ENCODE measurements at regions not wholly inside any gene's neighbourhood (a gene's known extent, or its start where the extent isn't known, plus 50 kb on each side); places are given as distances from the start of the nearest gene placed in this dataset.
"Not testable (repeated sequence)": the region's sequence is repeated elsewhere in the genome, so short reads cannot be mapped to it uniquely, and the experiment has no call there.

- Histone ChIP-seq H3K4me1 (no peaks in the 10 kb centered on the region), H3K27me3 (peaks cover 5% of the 10 kb centered on the region; the same call in 1 of the 2 replicates), H3K9me3 (replicated peaks) (no peaks in the 10 kb centered on the region), H3K36me3 (no peaks in the 10 kb centered on the region), H3K27ac (no peak overlapping the region), H3K4me3 (no peak overlapping the region)
- no peak for DNase-seq
Measured at GRCh38 chr21:34274001-34274400, 89.8 kb upstream of the KCNE2 start.

GRCh38 chr21:34276711-34277425 is 86.9 kb upstream of the KCNE2 start:
- Histone ChIP-seq H3K27ac (no peak overlapping the region), H3K4me1 (no peaks in the 10 kb centered on the region), H3K4me3 (no peak overlapping the region), H3K36me3 (no peaks in the 10 kb centered on the region), H3K9me3 (replicated peaks) (no peaks in the 10 kb centered on the region), H3K27me3 (peaks cover 3% of the 10 kb centered on the region; the same call in 1 of the 2 replicates)
- DNase-seq, result no peak

- no peaks in the 10 kb centered on the region for H3K36me3 ChIP-seq
- DNase-seq, result no peak
- peaks cover 3% of the 10 kb centered on the region for H3K27me3 ChIP-seq
- H3K4me1 ChIP-seq, result no peaks in the 10 kb centered on the region
- no peaks in the 10 kb centered on the region for H3K9me3 ChIP-seq (replicated peaks)
- no peak overlapping the region for H3K27ac ChIP-seq
- no peak overlapping the region for H3K4me3 ChIP-seq
Measured at GRCh38 chr21:34278451-34278850, 85.4 kb upstream of the KCNE2 start.

- no peak for DNase-seq
- H3K36me3 ChIP-seq, result no peaks in the 10 kb centered on the region
- H3K4me3 ChIP-seq, result no peak overlapping the region
- no peak overlapping the region for H3K27ac ChIP-seq
- no peaks in the 10 kb centered on the region for H3K4me1 ChIP-seq
- peaks cover 3% of the 10 kb centered on the region for H3K27me3 ChIP-seq
- H3K9me3 ChIP-seq (replicated peaks), result no peaks in the 10 kb centered on the region
Measured at GRCh38 chr21:34279285-34279684, 84.5 kb upstream of the KCNE2 start.

- no peaks in the 10 kb centered on the region for H3K4me1 ChIP-seq
- H3K27ac ChIP-seq, result no peak overlapping the region
- no peak for DNase-seq
- H3K9me3 ChIP-seq (replicated peaks), result no peaks in the 10 kb centered on the region
- no peaks in the 10 kb centered on the region for H3K36me3 ChIP-seq
- peaks cover 3% of the 10 kb centered on the region for H3K27me3 ChIP-seq
- no peak overlapping the region for H3K4me3 ChIP-seq
Measured at GRCh38 chr21:34279883-34280282, 83.9 kb upstream of the KCNE2 start.

- no peaks in the 10 kb centered on the region for H3K36me3 ChIP-seq
- no peaks in the 10 kb centered on the region for H3K4me1 ChIP-seq
- H3K27ac ChIP-seq, result no peak overlapping the region
- H3K9me3 ChIP-seq (replicated peaks), result no peaks in the 10 kb centered on the region
- DNase-seq, result no peak
- no peak overlapping the region for H3K4me3 ChIP-seq
- H3K27me3 ChIP-seq, result peaks cover 3% of the 10 kb centered on the region
Measured at GRCh38 chr21:34280389-34280795, 83.4 kb upstream of the KCNE2 start.

GRCh38 chr21:34280959-34281358 is 82.8 kb upstream of the KCNE2 start:
- H3K27me3 ChIP-seq, result peaks cover 3% of the 10 kb centered on the region
- H3K27ac ChIP-seq, result no peak overlapping the region

GRCh38 chr21:34282223-34282622 is 81.6 kb upstream of the KCNE2 start:
- Histone ChIP-seq H3K27ac (no peak overlapping the region), H3K27me3 (peaks cover 3% of the 10 kb centered on the region), H3K9me3 (replicated peaks) (no peaks in the 10 kb centered on the region), H3K36me3 (no peaks in the 10 kb centered on the region), H3K4me3 (no peak overlapping the region), H3K4me1 (no peaks in the 10 kb centered on the region)
- no peak for DNase-seq

More at GRCh38 chr21:34280959-34281358, 82.8 kb upstream of the KCNE2 start:
- no peak overlapping the region for H3K4me3 ChIP-seq
- no peak for DNase-seq
- no peaks in the 10 kb centered on the region for H3K9me3 ChIP-seq (replicated peaks)
- no peaks in the 10 kb centered on the region for H3K4me1 ChIP-seq
- no peaks in the 10 kb centered on the region for H3K36me3 ChIP-seq

- Histone ChIP-seq H3K9me3 (replicated peaks) (no peaks in the 10 kb centered on the region), H3K27me3 (peaks cover 3% of the 10 kb centered on the region), H3K27ac (no peak overlapping the region), H3K4me1 (no peaks in the 10 kb centered on the region), H3K36me3 (no peaks in the 10 kb centered on the region), H3K4me3 (no peak overlapping the region)
- DNase-seq, result no peak
Measured at GRCh38 chr21:34284666-34285065, 79.1 kb upstream of the KCNE2 start.

- not testable (repeated sequence) for H3K27me3 ChIP-seq; H3K27ac ChIP-seq; H3K9me3 ChIP-seq (replicated peaks); H3K4me3 ChIP-seq; H3K36me3 ChIP-seq; H3K4me1 ChIP-seq; DNase-seq
Measured at GRCh38 chr21:34288042-34288441, 75.8 kb upstream of the KCNE2 start.

GRCh38 chr21:34289856-34290255 is 74.0 kb upstream of the KCNE2 start:
- Histone ChIP-seq H3K36me3 (no peaks in the 10 kb centered on the region), H3K4me3 (no peak overlapping the region), H3K27me3 (no peaks in the 10 kb centered on the region), H3K4me1 (no peaks in the 10 kb centered on the region), H3K9me3 (replicated peaks) (no peaks in the 10 kb centered on the region), H3K27ac (no peak overlapping the region)
- DNase-seq, result no peak

- DNase-seq, result no peak
- Histone ChIP-seq H3K4me1 (no peaks in the 10 kb centered on the region), H3K36me3 (no peaks in the 10 kb centered on the region), H3K9me3 (replicated peaks) (no peaks in the 10 kb centered on the region), H3K27ac (no peak overlapping the region), H3K4me3 (no peak overlapping the region), H3K27me3 (no peaks in the 10 kb centered on the region)
Measured at GRCh38 chr21:34296878-34297277, 66.9 kb upstream of the KCNE2 start.

GRCh38 chr21:34298534-34299167 is 65.2 kb upstream of the KCNE2 start:
- H3K27me3 ChIP-seq, result no peaks in the 10 kb centered on the region

GRCh38 chr21:34299168-34299539 is 64.7 kb upstream of the KCNE2 start:
- Histone ChIP-seq H3K4me1 (no peaks in the 10 kb centered on the region), H3K4me3 (no peak overlapping the region), H3K9me3 (replicated peaks) (no peaks in the 10 kb centered on the region), H3K27me3 (no peaks in the 10 kb centered on the region), H3K36me3 (no peaks in the 10 kb centered on the region), H3K27ac (no peak overlapping the region)
- no peak for DNase-seq

More at GRCh38 chr21:34298534-34299167, 65.2 kb upstream of the KCNE2 start:
- H3K36me3 ChIP-seq, result no peaks in the 10 kb centered on the region
- H3K4me3 ChIP-seq, result no peak overlapping the region
- H3K9me3 ChIP-seq (replicated peaks), result no peaks in the 10 kb centered on the region
- no peak overlapping the region for H3K27ac ChIP-seq
- no peaks in the 10 kb centered on the region for H3K4me1 ChIP-seq
- no peak for DNase-seq

- no peak for DNase-seq
- no peak overlapping the region for H3K27ac ChIP-seq
- H3K4me1 ChIP-seq, result no peaks in the 10 kb centered on the region
- no peaks in the 10 kb centered on the region for H3K36me3 ChIP-seq
- H3K4me3 ChIP-seq, result no peak overlapping the region
- no peaks in the 10 kb centered on the region for H3K27me3 ChIP-seq
- H3K9me3 ChIP-seq (replicated peaks), result no peaks in the 10 kb centered on the region
Measured at GRCh38 chr21:34302521-34302920, 61.3 kb upstream of the KCNE2 start.
